Calu3 (cell line): ENCODE measurements at regions not wholly inside any gene's neighbourhood (a gene's known extent, or its start where the extent isn't known, plus 50 kb on each side); places are given as distances from the start of the nearest gene placed in this dataset.

Source experiments
- BruUV-seq: library from RNA; stranded (reverse); fragments of 400-500 nt; replicated peaks from 2 replicates; lab custom pipeline; 2021; lab: Mats Ljungman, UMichigan
- CTCF ChIA-PET: fragments of 300-600 bp; sonication (Branson Sonifier 250); formaldehyde crosslinking; loops from one replicate; lab custom pipeline; 2022; ENCODE audit warnings: antibody characterized with exemption; lab: Charles Lee
- DNase-seq: peaks from one replicate; pipeline ENCODE4 v3.0.0; 2022
- H3K27ac Mint-ChIP-seq: one replicate; pipeline ENCODE4 v1.8.0; 2022; ENCODE audit warnings: mixed read lengths; ENCODE audit not compliant: unreplicated experiment
- H3K27me3 Mint-ChIP-seq: one replicate; pipeline ENCODE4 v1.8.0; 2022; ENCODE audit warnings: mixed read lengths; ENCODE audit not compliant: unreplicated experiment
- H3K36me3 Mint-ChIP-seq: one replicate; pipeline ENCODE4 v1.8.0; 2022; ENCODE audit warnings: mild to moderate bottlenecking, moderate library complexity, mixed read lengths; ENCODE audit not compliant: insufficient read depth, unreplicated experiment
- H3K4me1 Mint-ChIP-seq: one replicate; pipeline ENCODE4 v1.8.0; 2022; ENCODE audit warnings: mild to moderate bottlenecking, low read depth, mixed read lengths; ENCODE audit not compliant: unreplicated experiment
- H3K4me3 Mint-ChIP-seq: one replicate; pipeline ENCODE4 v1.8.0; 2022; ENCODE audit warnings: mild to moderate bottlenecking, low read depth, moderate library complexity, mixed read lengths; ENCODE audit not compliant: unreplicated experiment
- H3K9me3 Mint-ChIP-seq: one replicate; pipeline ENCODE4 v1.8.0; 2022; ENCODE audit warnings: low read depth, mixed read lengths; ENCODE audit not compliant: unreplicated experiment
- CTCF ChIP-seq: fragments of 200-600 bp; IDR thresholded peaks from one replicate; pipeline ENCODE4 v1.8.0; 2022; ENCODE audit warnings: antibody characterized with exemption; ENCODE audit not compliant: unreplicated experiment
- intact Hi-C: fragments of 100-400 bp; cut with micrococcal nuclease; formaldehyde crosslinking; loops from one replicate; pipeline ENCODE4 v1.10.0; 2022; ENCODE audit not compliant: unreplicated experiment

- peaks cover 2% of the 10 kb centered on the region for H3K9me3 Mint-ChIP-seq
- DNase-seq, result no peak
- CTCF ChIA-PET, result no interaction called here
- peaks cover 12% of the 10 kb centered on the region for H3K4me1 Mint-ChIP-seq
- no peak for TF ChIP-seq CTCF
- no TSS peak for BruUV-seq
- H3K27ac Mint-ChIP-seq, result no peak overlapping the region
- H3K27me3 Mint-ChIP-seq, result no peaks in the 10 kb centered on the region
- no peaks in the 10 kb centered on the region for H3K36me3 Mint-ChIP-seq
- intact Hi-C loops, result no loop called here
- H3K4me3 Mint-ChIP-seq, result no peak overlapping the region
These were observed 308.1 kb upstream of the RASGRP1 start for GRCh38 chr15:38872732-38873131.

DNA sequence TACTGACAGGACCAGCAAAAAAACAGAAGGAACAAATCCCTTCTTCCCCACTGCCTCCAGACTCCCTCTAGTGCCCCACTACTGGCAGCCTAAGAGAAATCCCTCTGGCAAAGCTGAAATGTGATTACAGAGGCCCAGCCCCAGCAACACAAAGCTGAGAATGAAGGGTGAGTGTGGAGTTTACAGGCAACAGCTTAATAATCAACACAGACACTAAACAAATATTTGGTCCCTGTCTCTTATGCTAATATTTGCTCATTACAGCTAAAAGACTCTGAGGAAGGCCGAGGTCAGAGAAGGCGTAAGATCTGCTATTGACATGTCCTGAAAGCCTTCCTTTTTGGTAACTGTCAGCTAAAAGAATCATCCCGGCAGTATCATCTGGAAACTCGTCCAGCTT, 308.5 kb upstream of the RASGRP1 start:
- Mint-ChIP-seq H3K27me3 (no peaks in the 10 kb centered on the region), H3K36me3 (no peaks in the 10 kb centered on the region), H3K4me1 (peaks cover 12% of the 10 kb centered on the region), H3K4me3 (no peak overlapping the region), H3K9me3 (peaks cover 2% of the 10 kb centered on the region), H3K27ac (no peak overlapping the region)
- TF ChIP-seq CTCF, result no peak
- CTCF ChIA-PET, result no interaction called here
- DNase-seq, result no peak
- intact Hi-C loops, result no loop called here
- no TSS peak for BruUV-seq

GRCh38 chr15:38874464-38874863, 309.9 kb upstream of the RASGRP1 start:
- DNase-seq, result no peak
- BruUV-seq, result no TSS peak
- Mint-ChIP-seq H3K9me3 (peaks cover 1% of the 10 kb centered on the region), H3K4me1 (peaks cover 12% of the 10 kb centered on the region), H3K36me3 (no peaks in the 10 kb centered on the region), H3K4me3 (no peak overlapping the region), H3K27ac (no peak overlapping the region), H3K27me3 (no peaks in the 10 kb centered on the region)
- intact Hi-C loops, result no loop called here
- CTCF ChIA-PET, result no interaction called here
- TF ChIP-seq CTCF, result no peak

GRCh38 chr15:38876211-38876610, 311.6 kb upstream of the RASGRP1 start:
- intact Hi-C loops, result no loop called here
- H3K4me1 Mint-ChIP-seq, result peaks cover 12% of the 10 kb centered on the region
- no peaks in the 10 kb centered on the region for H3K36me3 Mint-ChIP-seq
- TF ChIP-seq CTCF, result no peak
- H3K27me3 Mint-ChIP-seq, result no peaks in the 10 kb centered on the region
- H3K9me3 Mint-ChIP-seq, result no peaks in the 10 kb centered on the region
- CTCF ChIA-PET, result no interaction called here
- H3K27ac Mint-ChIP-seq, result no peak overlapping the region
- H3K4me3 Mint-ChIP-seq, result no peak overlapping the region
- BruUV-seq, result no TSS peak
- no peak for DNase-seq
